HG03439 (cell line): ENCODE measurements at regions not wholly inside any gene's neighbourhood (a gene's known extent, or its start where the extent isn't known, plus 50 kb on each side); places are given as distances from the start of the nearest gene placed in this dataset.

ENCODE experiments used
- ATAC-seq: cut with Tn5 transposase; IDR thresholded peaks from one replicate; pipeline ENCODE4 v1.9.1; 2021; ENCODE audit warnings: mild to moderate bottlenecking, moderate library complexity; ENCODE audit not compliant: unreplicated experiment

DNA sequence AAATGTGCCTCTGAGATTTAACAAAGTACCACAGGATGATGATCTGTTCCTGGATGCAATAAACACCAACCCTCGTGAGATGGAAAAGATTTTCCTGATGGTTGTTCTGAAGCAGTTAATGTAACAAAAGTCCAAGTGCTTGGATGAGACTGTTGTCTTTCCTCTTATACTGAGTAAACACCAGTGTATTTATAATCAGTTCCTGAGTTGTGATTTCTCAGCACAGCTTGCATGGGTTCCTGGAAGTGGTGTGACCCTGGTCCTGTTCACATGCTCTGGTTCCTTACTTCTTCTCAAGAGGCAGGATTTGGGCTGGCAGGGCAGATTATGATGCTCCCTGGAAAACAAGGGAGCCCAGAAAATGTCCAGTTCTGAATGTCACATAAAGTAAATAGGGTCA is 208.2 kb upstream of the USP24 start:
- no peak for ATAC-seq

DNA sequence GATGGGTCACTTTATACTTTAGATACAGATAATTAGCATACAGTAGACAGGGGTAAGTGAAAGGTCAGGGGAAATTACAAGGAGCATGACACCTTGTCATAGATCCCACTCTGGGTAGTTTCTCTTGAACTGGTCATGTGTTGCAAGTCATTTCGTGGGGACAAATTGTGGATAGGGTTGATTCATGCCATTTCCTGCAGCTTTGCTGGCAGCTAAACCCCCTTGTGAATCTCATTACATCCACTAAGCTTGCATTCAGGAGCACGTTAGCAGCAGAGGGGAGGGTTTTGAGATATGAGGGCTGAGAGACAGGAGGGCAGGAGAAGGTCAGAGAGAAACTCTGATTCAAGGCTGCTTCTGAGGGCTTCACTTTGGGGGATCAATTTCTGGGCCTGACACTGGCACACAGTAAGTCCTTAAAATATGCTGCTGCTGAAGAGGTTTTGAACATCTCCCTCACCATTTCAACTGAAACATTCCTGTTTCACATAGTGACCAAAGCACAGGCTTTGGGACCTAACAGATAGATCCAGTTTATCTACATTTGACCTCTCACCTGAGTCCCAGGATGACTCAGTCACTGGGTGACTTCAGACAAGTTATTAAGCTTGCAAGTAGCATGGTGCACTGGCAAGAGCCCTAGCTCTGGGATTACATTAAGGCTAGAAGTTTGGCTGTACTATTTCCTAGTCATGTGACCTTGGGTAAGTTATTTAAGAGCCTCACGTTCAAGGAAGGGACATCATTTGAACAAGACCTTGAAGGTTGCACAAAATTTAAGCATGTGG is 206.0 kb upstream of the USP24 start:
- no peak for ATAC-seq

DNA sequence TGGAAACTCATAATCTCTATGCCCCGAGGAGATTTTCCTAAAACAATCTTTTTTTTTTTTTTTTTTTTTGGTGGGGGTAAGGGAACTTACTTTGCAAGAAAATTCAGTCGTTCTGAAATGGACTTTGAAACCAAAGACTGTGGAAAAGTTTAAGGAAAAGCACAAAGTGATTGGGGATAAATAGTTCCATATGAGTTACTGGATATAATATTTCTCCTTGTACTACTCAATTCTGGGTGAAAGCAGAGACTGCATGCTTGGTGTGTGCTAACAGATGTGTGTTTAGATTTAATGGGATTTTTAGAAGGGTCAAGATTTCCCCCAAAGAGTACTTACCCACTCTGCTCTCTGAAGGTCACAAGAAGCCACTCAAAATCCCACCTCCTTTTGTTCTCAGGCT is 204.9 kb upstream of the USP24 start:
- ATAC-seq, result no peak

DNA sequence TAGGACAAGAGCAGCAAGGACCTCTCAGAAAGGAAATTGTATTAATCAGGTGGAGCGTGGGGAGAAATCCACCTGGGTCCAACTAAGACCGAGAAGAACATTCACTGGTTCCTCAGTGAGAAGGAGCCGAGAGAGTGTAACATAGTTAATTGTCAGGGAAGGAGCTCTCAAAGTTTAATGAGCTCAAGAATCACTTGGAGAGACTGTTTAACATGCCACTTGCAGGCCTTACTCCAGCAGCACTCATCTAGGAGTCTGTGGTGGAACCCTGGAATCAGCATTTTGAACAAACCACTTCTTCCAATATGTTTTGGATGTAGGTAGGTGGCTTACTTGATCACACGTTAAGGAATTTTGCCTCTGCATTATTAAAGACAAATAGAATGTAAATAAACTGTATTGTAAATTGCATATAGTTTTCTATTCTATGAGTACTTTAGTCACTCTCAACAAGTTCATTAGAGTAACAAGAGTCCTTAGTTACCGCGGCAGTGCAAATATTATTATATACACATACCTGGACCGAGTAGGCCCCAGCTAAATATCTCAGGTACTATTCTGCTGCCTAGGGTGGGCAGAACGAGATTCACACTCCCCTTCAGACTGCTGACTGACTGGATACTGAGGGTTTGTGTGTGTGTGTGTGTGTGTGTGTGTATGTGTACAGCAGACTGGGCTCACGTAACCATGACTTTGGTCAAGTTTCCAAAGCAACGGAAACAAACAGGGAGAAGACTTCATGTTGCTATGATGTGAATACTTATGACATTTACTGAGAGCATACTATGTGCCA is 203.2 kb upstream of the USP24 start:
- ATAC-seq, result no peak

DNA sequence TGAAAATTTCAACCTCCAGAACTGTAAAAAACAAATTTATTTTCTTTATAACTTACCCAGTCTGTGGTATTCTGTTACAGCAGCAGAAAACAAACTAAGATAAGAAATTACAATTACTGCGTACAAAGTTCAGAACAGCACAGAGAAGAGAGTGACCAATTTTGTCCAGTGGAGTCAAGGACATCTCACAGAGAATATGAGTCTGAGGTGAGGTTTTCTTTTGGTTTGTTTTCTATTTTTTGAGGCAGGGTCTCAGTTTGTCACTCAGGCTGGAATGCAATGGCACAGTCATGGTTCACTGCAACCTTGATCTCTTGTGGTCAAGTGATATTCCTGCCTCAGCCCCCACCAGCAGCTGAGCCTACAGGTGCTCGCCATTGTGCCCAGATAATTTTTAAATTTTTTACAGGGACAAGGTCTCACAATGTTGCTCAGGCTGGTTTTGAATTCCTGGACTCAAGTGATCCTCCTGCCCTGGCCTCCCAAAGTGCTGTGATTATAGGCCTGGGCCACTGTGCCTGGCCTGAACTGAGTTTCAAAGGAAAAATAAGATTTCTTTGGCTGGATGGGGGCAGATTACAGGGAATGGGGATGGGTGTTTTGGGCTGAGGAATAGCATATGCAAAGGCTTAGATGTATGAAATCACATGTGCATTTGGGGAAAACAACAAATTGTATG is 201.1 kb upstream of the USP24 start:
- ATAC-seq, result no peak

DNA sequence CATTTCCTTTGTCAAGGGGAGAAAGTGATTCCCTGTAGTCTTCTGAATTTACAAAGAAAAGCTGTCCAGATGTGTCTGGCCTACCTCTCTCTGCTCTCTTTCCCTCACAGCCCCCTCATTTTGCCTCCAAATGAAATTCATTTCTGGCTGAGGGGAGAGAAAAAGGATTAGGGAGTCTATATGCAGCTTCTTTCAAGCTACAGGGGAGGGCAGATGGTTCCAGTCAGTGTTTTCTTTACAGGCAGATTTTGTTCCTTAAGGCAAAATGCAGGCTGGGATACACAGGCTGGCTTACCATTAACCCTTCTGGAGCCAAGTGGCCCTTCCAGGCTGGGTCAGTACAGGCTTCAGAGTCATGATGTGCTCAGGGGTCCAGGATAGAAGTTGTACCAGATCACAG is 198.1 kb upstream of the USP24 start:
- ATAC-seq, result no peak

DNA sequence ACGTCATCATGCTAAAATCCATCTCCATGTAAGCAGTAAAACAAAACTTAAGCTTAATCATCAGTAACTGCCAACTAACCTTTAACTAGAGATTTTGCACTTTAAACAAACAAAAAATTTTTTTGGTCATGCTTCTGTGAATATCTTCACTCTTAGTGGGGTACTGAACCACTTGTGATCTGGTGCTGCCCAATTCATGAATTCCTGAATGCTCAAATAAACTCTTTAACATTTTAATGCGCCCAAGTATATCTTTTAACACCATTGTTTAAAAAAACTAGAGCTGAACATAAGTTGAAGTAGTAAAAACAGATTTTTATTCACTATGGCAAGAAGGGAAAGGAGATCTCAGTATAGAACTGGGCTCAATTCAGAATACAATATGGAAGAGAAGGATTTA is 196.9 kb upstream of the USP24 start:
- no peak for ATAC-seq

DNA sequence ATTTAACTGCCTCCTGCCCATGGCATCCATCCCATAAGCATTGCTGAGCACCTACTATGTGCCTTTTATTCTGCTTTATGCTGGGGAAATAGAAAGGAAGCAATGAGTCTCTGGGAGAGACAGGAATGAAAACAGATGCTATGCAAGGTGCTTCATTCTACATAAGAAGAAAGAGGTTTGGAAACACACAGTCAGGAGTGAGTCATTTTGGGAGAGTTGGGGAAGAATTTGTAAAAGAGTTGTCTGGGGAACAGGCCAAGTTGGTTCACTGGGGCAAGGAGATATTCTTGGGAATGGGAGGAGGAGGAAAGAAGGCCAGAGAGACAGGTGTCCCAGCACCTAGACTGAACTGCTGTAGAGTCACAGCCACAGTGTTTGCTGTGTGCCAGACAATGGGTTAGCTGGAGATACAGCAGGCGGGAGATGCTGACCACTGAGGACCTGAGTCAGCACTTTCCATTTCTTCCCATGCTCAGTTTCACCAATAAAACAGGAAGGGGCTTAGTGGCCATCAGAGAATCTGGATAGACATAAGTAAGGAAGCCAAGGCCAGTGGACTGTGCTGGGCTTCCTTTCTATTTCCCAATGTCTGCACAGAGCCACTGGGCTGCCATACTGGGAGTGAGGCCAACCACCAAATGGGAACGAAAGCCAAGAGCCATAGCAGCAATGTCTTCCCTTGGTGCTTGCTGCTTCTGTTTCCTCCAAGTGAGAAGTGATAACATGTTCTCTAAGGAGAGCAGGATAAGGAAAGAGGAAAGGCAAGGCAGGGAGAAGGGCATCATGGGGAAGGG is 187.7 kb upstream of the USP24 start:
- no peak for ATAC-seq

DNA sequence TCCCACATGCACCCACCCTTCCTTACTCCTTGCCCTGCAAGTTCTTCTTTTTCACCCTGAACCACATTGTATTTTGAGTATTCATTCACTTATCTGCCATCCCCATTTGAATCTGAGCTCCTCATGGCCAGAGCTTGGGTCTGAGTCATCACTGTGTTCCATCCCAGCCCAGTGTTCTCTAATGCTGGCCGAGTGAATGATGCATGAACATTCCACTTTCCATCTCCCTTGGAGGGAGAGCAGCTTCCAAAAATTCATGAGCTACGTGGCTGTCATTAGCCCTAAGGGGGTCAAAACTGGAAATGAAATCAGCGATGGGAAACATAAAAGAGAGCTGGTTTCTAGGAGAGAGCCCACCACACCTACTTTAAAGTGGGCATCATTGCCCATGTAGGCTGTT is 187.0 kb upstream of the USP24 start:
- no peak for ATAC-seq

DNA sequence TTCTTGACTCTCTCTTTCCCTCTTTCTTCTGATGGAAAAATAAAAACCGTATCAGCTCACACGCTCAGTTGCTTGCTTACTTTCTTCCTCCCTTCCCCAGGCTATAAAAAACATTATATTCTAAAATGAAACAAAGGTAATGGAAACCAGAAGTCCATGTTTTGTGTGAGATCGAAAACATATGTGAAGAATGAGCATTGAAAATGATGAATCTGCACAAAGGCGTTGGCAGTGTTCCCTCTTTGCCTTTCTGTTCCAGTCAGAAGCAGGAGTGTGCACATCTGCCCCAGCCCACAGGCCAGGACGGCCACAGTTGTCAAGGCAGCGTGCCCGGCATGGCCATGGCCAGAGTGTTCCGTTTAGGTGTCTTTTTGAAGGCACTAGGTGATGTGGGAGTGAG is 185.3 kb upstream of the USP24 start:
- ATAC-seq, result no peak

DNA sequence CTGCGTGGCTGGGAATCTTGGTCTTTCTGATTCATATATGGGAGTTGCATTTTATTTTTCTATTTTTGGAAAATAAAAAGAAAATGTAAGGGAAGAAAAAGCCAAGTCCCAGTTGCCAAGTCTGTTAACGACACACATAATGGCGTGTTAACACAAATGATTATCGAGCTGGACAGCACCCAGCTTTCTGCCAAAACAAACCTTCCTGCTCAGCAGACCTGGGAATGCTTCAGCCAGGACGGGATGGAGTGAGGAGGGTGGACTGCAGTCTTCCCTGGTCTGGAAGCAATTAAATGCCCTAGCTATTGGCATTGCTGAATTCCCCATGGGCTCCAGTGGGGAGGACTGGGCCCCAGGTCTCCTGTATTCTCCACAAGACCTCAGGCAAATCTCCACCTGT is 184.2 kb upstream of the USP24 start:
- ATAC-seq, result no peak

DNA sequence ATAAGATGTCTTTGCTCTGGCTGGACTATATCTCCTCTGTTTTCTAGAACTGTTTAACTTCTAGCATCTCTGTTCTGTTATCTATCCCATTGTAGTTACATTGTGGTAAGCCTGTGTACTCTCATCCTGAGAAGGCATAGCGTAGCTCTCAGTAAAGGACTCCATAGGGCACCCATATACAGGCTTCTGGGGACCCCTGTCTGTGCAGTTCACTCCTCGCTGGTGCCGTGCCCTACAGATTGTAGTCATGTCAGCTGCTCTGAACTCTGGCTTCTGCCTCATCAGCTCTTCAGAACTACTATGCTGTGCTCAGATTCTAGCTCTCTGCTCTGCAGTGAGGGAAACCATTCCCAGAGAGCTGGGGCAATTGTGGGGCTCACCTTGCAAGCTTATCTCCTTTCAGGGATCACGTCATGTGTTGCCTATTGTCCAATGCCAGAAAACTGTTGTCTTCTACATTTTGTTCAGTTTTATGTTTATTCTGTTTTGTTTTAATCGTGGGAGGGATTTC is 181.3 kb upstream of the USP24 start:
- no peak for ATAC-seq

DNA sequence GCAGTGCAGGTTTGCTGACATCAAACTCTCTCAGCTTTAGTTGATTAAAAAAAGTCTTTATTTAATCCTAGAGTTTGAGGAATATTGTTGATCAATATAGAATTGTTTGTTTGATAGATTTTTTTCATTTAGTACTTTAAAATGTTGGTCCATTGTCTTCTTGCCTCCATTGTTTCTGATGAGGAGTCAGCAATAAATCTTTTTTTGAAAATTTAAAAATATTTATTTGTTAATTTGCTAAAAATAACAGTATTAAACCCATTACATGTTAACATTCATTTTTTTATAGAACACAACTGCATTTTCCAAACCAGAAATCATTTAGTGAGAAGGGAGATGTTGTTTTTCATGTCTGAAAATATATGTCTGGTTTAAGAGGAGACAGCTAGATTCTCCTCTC is 173.8 kb upstream of the USP24 start:
- ATAC-seq, result no peak

DNA sequence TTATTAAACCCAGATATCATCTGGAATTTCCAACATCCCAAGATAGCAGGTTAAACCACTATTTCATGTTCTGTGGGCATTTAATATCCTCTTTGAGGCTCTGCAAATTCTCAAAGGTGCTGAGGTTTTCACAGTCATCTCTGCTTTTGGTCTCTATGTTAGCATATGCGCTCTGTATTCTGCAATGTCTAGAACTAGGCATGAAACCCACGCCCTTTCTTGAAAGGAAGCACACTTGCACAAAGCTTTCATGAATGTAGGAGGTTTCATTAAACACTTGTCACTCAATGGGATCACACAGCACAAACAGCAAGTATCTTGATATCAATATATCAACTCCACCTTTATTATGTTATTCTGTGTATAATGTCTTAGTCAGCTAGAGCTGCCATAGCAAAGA is 172.0 kb upstream of the USP24 start:
- ATAC-seq, result no peak

DNA sequence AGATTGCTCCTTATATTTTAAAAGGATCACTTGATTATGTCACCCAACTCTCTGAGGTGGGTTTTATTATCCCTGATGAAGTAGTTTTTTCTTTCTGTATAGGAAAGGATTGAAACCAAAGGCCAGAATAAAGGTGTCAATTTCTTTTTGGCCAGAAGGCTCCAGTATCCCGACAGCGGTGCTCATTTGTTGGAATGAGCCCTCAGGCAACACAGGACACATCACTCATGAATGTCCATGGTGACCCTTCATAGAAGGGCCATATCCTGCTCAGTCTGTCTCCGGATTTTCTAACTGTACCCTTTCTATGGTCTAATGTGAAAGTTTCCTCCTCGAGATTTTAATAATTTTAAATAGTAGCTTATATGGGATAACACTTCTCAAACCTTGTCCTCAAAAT is 171.3 kb upstream of the USP24 start:
- ATAC-seq, result no peak

DNA sequence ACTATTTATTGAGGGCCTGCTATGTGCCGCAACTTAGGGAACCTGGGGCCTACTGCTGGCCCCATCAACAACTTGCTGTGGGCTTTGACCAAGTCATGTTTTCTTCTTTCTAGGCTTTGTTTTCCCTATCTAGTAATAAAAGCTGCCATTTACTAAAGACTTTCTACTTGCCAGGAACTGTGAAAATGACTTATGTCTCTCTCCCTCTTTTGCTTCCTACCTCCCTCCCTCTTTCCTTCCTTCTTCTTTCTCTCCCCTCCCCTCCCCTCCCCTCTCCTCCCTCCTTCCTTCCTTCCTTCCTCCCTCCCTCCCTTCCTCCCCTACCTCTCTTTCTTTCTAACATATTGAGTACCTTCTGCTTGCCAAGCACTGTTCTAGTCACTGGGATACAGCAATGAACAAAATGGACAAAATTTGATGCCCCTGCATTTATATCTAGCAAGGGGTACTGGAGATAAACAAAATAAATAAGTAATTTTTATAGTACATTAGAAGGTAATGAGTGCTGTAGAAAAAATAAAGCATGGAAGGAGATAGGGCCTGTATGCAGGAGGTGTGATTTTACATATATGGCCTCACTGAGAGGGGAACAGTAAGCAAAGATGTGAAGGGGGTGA is 170.3 kb upstream of the USP24 start:
- no peak for ATAC-seq

DNA sequence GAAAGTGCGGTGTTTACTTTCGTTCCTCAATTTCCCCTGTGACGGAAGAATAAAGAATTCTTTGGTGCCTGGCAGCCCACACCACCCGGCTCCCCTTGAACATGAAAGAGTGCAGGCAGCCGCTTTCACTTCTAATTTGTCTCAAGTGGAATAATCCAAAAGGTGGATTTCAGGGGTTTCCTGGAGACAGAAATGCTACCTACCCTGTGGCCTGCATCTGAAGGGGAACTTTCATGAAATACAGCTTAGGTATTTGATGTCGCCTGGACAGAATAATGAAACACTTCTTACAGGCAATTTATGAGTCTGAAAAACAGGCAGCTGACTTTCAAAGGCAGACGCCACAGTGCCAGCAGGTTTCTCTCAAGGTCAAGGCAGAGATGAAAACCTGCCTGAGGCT is 169.5 kb upstream of the USP24 start:
- no peak for ATAC-seq

DNA sequence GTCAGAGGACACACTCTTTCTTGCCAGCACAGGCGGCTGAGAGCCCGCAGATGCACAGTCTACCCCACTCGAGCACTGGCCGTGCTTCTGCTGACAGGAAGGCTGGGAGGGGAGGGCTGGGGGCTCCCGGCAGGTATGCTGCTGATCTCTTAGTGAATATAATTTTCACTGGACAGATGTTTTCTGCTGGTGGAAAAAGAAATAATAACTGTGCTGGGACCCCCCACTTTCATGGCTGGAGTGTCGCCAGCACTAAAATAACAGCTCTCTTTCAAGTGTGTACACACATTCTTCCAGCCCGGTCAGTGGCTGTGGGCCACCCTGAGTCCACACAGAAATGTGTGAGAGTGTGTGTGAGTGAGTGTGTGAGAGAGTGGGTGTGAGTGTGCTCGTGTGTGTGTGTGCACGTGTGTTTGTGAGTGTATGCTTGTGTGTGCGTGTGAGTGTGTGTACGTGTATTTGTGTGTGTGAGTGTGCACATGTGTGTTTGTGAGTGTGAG is 167.7 kb upstream of the USP24 start:
- no peak for ATAC-seq

DNA sequence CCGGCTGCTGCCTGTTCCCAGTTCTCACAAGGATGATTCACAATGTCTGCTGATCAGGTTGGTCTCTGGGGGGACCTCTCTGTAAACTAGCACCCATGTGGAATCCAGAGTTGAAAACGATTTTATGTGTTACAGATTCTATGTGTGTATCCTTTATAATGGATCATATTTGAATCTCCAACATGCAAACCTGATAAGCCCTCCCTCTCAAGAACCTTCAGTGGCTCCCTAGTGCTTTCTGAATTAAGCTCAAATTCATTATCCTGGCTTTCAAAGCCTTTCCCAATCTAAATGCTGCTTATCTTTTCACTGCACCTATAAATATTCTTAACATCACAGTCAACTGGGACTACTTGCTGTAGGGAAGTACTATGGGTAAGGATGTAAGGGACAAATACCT is 166.8 kb upstream of the USP24 start:
- no peak for ATAC-seq

DNA sequence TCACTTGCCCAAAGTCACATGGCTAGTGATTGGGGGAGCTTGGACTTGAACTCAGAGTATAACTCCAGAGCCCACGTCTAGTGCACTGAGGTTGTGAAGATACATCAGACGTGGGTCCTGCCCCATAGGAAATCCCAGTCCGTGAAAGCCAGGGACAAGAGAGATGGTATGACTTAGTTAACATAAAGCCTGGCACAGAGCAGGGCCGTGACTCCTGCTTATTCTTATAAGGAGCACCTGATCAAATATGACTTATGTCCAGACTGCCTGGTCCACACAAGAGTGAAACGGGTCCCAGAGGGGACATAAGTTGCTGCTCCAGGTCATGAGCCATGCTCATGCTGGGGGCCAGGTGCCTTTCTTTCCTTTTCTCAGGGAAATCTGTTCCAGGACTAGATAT is 166.3 kb upstream of the USP24 start:
- no peak for ATAC-seq
